Fibroblast of mammary gland (primary cell): ENCODE measurements at regions not wholly inside any gene's neighbourhood (a gene's known extent, or its start where the extent isn't known, plus 50 kb on each side); places are given as distances from the start of the nearest gene placed in this dataset.
"Not testable (repeated sequence)": the region's sequence is repeated elsewhere in the genome, so short reads cannot be mapped to it uniquely, and the experiment has no call there.

Experiments used
- DNase-seq: peaks from one replicate; pipeline ENCODE4 v3.0.0-alpha.2; 2010; ENCODE audit warnings: low read depth
- H3K4me3 ChIP-seq: 2 replicates; pipeline ENCODE4 v1.5.1; 2011; ENCODE audit warnings: low read depth, mild to moderate bottlenecking, low read length, moderate library complexity; ENCODE audit not compliant: control insufficient read depth
- CTCF ChIP-seq: conservative IDR thresholded peaks from 2 replicates; pipeline ENCODE4 v1.5.1; 2011; ENCODE audit warnings: low read depth, low read length, inconsistent platforms; ENCODE audit not compliant: control insufficient read depth, insufficient read depth

GRCh38 chr14:62501021-62501750 lies 544.1 kb downstream of the KCNH5 start:
- TF ChIP-seq CTCF, result no peak
- DNase-seq, result no peak
- no peak overlapping the region for H3K4me3 ChIP-seq

GRCh38 chr14:62505045-62505444 lies 540.2 kb downstream of the KCNH5 start:
- no peak overlapping the region for H3K4me3 ChIP-seq
- TF ChIP-seq CTCF, result no peak
- no peak for DNase-seq

GRCh38 chr14:62521309-62521708 lies 523.9 kb downstream of the KCNH5 start:
- not testable (repeated sequence) for DNase-seq, H3K4me3 ChIP-seq

GRCh38 chr14:62528296-62528695 lies 517.0 kb downstream of the KCNH5 start:
- no peak for DNase-seq
- no peak overlapping the region for H3K4me3 ChIP-seq
- TF ChIP-seq CTCF, result no peak

- H3K4me3 ChIP-seq, result no peak overlapping the region
- no peak for DNase-seq
- TF ChIP-seq CTCF, result no peak
Measured at GRCh38 chr14:62532181-62532580, 513.1 kb downstream of the KCNH5 start.

- H3K4me3 ChIP-seq, result no peak overlapping the region
- no peak for TF ChIP-seq CTCF
- no peak for DNase-seq
Measured at GRCh38 chr14:62546862-62547474, 498.3 kb downstream of the KCNH5 start.

- no peak for DNase-seq
- no peak for TF ChIP-seq CTCF
- H3K4me3 ChIP-seq, result no peak overlapping the region
Measured at GRCh38 chr14:62557416-62557815, 487.8 kb downstream of the KCNH5 start.
